Stimulated activated naive CD8-positive, alpha-beta T cell treated with anti-CD3 and anti-CD28 coated beads, Interleukin-15, Interleukin-2, amounts not matched to agents 100 U/mL and 50 U/mL, for 24 hours (primary cell): ENCODE measurements at regions not wholly inside any gene's neighbourhood (a gene's known extent, or its start where the extent isn't known, plus 50 kb on each side); places are given as distances from the start of the nearest gene placed in this dataset.

Experiments used
- ATAC-seq: fragments of 150-1000 bp; cut with Tn5 transposase; one replicate; pipeline ENCODE4 v1.10.0; 2021
- DNase-seq: peaks from one replicate; pipeline ENCODE4 v3.0.0; 2021

DNA sequence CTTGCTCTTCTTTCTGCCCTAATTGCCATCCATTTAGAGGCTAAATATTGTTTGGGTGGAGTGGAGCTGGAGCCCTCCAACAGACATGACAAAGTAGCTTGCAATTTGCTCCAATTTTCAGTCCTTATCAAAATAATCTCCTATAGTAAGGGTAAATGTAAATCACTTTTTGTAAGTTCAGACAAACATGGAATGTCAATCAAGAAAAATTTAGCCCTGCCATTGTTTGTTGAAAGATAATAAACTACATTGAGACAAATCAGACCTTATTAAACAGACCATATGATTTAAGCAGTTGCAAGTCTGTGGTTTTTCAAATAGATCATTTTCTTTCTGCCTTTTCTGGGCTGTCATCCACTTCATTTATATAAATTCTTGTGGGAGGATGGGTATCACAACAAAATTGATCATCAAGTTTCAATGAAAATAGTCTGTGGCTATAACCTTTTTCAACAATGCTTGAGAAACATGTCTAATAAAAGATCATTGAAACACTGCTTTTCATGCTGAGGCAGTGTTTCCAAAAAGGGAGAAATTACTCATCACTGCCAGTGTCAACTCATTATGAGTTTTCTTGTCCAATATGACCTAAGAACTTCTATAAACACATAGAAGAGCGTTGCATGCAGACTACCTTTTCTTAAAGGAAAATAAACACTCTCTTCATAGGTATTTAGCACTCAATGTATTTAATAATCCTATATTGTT is 1152.0 kb upstream of the B3GALT2 start:
- DNase-seq, result peak; percentile 6
- peak; percentile 72 for ATAC-seq

DNA sequence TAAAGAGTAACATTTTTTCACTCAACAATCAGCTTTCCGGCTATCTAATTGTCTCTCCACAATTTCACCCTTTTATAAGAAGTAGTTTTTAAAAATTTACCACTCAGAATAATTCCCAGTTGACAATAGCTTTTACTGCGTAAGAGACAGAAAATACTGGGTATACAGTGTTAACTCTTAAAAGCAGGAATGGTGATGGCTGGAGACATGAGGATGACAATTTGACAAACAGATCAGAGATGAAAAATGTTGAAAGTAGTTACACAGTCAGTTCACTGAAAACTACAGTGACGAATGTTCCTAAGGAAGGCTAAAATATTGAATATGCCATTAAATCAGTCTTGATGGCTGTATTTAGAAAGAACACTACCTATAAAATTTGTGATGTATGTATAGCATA is 1146.8 kb upstream of the B3GALT2 start:
- DNase-seq, result no peak
- ATAC-seq, result no peak

DNA sequence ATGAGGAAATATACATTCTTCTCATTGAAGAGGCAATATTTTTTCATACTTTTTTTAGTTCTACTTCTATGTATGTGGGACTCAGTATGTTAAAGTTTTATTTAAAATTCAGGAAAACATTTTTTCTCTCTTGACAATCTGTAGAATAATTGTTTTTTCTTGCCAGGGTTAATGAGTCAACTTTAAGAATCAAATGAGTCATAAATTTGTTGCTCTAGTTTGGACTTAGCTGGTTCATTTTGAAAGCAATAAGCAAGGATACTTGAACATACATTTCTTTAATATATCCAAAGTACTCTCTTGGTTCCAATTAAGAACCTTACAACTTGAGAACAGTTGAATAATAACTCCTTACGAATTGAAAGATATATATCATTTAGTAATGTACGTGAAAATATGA is 1145.3 kb upstream of the B3GALT2 start:
- no peak for DNase-seq
- no peak for ATAC-seq

DNA sequence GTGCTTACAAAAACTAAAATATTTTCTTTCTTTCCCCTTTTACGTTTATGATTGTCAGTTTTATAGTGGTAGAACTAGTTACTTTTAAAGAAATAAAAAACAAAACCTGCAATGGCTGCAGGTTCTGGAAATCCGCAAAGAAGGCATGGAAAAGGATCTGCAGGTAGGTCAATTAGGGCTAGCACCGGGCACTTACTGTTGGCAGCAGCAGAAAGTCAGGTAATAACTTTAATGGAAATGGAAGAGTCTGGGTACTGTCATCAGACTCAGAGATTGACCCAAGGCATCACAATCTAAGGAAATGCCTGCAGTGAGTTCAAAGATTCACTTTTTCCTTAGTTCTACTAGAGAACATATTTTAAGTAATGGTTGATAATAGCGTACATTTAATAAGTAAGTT is 1136.3 kb upstream of the B3GALT2 start:
- no peak for ATAC-seq
- no peak for DNase-seq

DNA sequence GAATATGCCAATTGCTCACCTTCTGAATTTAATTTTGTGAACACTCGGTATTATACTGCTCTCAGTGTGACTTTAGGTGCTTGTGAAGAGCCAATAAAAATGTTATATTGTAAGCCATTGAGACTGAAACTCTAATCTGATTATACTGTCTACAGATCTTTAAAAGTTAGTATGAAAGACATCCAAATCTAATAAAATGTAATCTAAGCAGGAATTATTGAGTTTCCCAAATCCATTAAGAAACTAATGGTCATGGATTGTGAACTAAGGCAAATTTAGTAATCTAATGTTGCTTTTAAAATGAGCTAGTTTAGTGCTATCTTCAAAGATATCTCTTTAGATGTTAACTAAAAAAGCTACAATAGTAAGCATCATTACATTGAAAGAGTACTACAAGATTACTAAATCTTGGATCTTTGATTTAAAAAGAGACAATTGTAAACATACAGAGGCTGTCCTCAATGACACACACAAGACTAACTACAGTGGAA is 1132.4 kb upstream of the B3GALT2 start:
- DNase-seq (no peak), ATAC-seq (no peak)

DNA sequence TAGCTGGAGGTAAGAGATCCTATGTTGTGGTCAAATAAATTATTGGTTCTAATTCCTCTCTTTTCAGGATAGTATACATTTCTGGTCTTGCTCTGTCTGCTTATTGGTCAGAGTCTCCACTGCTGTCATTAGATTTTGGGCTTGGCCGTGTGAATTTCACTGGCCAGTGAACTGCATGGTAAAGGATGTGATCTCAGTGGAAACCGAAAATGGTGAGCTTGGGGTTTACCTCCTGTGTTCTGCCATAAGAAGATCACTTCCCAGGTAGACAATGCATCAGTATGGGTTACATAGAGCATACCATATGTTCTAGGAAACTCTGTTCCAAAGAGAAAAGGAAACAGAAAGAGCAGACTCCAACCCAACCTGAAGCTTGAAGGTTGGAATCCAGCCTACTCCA is 1123.3 kb upstream of the B3GALT2 start:
- no peak for DNase-seq
- no peak for ATAC-seq

DNA sequence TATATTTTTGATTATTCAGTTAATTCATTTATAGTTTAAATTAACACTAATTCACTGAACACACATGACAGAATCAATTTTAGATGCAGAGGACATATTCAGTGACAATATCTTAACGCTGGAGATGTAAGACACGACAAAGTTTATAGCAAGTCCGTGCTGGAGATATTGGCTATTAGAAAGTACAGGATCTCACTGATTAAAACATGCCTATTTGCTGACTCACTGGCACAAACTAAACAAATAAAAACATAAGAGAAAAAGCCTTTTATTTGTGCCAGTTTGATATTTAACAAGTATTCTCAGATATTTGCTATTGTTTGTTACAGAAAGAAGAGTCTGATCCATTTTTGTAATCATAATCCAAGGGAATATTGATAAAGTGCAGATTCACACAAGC is 1122.9 kb upstream of the B3GALT2 start:
- ATAC-seq, result no peak

DNA sequence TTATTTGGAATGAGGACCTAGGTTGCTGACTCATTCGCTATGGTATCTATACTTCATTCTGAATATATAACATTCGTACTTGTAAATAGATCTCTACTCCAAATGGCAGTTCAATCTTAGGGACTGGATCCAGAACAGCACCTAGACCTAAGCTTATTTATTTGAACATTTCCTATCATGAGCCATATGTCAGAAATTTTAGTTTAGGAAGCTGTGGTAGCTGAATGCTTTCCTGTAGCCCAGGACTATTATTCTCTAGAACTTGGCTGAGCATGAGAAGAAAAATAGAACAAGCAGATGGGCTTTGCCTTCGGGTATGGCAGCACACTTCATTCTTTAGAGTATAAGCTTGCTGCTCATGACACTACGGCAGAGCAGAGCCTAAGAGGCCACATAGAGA is 1114.4 kb upstream of the B3GALT2 start:
- DNase-seq (no peak), ATAC-seq (no peak)

More for the DNA sequence above, 1122.9 kb upstream of the B3GALT2 start:
- no peak for DNase-seq

DNA sequence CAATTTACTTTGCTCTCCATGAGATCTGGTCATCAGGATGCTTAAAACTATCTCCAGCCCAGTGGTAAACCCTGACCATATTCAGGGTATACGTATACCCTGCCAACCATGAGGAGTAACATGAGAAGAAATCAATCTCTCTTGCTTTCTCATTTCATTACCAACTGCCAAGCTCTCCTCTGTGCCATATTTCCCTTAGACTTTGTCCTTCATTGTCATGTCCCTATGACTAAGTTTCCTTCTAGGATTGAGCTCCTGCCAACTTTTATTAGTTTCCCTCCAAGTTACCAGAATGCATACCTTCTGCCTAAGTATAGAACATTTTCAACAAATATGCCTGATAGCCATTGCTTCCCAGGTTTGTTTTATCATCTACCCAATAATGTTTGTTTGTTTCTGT is 1113.9 kb upstream of the B3GALT2 start:
- ATAC-seq, result no peak
- no peak for DNase-seq

DNA sequence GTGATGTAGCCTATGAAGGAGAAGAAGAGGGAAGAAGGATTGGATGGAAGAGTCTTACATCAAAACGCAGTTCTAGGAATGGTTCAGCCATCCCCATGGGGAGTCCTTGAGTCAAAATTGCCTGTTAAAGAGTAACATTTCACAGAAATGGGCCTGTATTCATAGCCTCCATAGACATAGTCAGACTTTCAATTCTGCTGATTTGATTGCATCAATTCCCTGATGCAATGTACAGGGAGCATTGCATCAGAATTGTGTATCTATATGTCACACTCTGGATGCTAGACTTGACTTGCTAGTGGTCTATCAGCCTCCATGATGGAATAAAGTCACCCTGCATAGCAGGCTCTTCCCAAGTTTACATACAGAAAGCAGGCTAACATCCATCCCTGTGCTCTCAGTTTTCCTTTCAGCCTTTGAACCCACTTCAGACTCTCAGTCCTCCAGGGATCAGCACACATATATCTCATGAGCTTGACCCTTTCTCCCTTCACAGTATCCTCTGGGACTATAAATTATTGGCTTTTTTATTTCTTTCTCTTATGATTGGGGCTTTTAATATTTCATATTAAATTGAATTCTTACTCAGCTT is 1111.7 kb upstream of the B3GALT2 start:
- ATAC-seq, result peak; percentile 8

DNA sequence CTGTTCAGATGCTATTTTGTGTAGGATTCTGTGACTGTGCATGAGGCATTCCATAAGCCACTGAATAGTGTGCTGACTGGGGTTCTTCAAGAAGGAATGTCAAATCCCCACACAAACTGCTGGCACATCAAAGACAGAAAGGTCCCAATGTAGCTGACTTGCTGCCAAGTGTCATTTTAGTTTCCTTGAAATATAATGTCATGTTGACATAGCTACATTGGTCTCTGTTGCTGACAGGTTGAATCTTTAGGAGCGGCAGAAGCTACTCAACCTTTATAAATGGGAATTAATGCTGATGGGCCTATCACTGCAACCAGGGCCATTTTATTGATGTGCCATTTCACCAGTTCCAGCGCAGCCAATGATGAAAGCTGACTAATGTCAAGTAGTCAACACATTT is 1110.7 kb upstream of the B3GALT2 start:
- DNase-seq, result no peak
- ATAC-seq, result no peak

More for the DNA sequence above, 1111.7 kb upstream of the B3GALT2 start:
- no peak for DNase-seq

DNA sequence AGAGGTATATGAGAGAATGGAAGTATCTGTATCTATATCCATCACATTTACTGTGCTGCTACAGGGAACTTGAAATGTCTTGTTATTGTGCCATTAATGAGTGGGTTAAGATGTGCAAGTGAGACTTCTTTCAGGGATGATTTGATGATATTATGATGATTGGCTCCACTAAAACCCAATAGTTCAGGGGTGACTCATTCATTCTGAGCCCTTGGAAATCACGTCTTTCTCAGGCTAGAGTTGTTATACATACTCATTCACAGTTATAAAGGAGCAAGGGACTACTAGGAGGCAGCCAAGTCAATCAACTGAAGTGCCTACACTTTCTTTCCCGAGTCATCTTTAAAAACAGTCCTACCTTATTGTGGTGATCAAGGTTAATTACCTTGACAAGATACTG is 1109.8 kb upstream of the B3GALT2 start:
- ATAC-seq, result no peak
- DNase-seq, result no peak

DNA sequence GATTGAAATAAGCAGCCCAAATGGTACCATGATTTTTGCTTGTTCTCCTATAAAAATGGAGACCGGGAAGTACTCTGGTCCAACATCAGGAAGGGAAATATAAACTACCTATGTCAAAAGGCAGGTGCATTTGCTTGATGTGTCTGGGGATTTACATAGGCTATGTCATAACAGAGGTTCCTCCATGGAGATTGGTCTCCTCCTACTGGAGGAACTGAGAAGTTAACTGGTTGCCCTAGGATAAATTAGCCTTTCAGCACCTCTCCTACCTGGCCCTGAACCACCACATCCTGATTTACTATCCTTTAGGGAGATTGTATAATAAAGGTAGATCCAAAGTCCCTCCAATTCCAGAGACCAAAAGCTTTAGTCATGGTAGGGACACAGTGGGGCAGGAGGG is 1109.3 kb upstream of the B3GALT2 start:
- DNase-seq, result no peak
- peak; percentile 83 for ATAC-seq

DNA sequence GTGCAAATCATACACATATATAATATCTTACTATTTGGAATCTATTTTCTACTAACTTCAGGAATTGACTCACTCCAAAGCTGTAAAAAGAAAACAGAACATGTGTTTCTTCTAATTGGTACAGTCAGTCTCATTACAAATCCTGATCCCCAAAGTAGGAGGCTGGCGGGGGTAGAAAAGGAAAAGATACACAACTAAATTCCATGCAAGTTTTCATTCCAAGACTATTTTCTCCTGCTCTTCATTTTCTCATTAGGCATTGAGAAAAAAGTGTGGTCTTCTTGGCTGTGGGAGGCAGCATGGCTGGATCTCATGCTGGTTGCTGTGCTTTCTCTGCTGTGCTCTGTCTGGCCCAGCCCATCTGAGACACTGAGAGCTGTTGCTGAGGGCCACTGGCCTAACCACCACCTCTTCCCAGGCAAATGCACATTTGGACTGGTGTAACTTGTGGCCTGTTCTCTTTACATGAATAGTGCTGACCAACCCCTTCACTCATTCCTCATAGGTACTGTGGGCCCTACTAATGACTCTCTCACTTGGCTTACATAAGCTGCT is 1107.5 kb upstream of the B3GALT2 start:
- DNase-seq (no peak), ATAC-seq (no peak)

DNA sequence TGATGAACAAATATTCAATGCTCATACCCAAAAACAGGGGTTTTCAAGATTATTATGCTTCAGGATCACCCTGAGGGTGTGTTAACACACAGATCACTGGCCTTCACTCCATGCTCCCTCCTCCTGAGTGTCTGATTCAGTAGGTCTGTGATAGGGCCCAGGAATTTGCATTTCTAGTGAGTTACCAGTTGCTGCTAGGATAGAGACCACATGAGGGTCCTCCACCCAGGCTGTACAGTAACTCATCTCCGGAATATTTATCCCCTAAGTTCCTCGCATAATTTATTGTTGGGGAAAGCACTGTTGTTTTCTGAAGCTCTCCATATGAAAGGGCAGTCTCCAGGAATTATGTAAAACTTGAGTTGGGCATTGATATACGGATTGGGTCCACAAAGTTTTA is 1106.6 kb upstream of the B3GALT2 start:
- ATAC-seq (no peak), DNase-seq (no peak)

DNA sequence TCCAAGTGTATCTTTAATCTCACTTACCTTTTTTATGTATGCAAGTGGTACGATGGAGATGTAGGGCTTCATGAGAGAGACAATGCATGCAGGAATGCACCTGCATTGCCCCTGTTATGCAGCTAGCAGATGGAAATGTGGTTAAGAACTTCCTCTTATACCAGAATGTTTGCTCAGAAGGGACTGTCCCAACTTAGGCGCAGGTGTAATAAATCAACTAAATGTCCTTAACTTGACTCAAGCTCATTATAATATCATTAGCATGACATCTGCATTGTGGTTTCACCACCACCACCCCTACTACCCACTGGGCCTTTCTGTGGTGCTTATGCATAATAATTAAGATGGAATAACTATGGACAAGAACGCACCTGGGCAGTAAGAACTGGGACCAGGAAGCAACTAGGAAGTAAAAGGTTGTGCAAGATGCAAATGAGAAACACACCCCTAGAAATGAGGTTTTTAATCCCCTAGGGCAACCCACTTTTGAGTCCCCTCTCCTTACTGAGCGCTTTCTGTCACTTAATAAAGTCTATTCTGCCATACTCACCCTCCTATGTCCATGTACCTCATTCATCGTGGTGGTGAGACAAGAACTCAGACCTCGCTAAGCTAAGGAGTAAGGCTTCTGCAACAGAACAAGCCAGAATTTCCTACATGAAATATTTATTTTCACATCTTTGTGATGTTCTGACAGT is 1103.3 kb upstream of the B3GALT2 start:
- peak; percentile 43 for DNase-seq
- ATAC-seq, result peak; percentile 93

DNA sequence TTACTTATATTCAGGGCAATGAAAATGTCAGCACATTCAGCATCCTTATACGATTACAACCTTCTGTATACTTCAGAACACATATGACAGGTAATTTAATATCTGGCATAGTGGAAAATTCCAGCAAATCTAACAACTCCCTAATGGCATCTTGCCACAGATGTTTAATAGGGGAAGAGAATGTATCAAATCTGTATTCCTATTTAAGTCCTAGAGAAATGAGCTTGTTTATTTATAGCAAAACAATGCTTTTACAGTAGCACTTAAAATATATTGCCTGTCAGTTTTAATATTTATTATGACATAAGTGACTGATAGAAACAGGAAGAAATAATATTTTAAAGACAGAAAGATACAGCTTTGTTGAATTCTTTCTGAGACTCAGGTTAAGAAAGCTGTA is 1101.8 kb upstream of the B3GALT2 start:
- DNase-seq, result no peak
- no peak for ATAC-seq

DNA sequence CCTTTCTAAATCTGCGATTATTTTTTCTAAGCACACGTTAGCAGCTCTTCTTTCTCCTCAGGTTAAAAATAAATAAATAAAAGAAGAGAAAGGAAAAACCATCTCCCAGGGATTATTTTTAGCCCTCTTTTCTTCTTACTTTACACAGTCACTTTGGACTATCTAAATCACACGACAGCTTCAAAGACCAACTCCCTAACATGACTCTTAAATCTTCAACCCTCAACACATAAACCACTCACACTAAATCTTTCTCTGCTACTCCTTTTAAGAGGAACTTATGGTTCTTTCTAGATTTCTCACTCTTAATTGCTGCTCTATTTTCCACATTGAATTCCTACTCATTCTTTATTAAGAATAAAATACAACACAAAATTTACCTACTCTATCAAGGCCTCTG is 1095.0 kb upstream of the B3GALT2 start:
- ATAC-seq, result no peak

DNA sequence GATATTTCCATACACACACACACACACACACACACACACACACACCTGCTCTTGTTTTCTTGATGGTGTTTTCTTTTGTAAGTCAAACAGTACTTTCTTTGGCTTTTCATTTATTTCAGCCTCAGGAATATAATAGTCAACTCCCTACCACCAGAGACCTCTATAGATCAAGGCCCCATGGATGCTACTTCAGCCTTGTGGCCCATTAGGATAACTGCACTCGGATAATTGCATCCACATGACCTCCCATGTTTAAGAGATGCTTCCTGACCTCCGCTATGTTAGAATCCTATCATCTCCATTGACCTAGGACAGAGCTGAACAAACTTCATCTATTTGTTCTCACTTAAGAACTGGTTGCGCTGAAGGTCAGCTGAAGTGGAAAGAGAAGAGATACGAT is 1094.0 kb upstream of the B3GALT2 start:
- no peak for DNase-seq
- no peak for ATAC-seq

More for the DNA sequence above, 1095.0 kb upstream of the B3GALT2 start:
- no peak for DNase-seq

DNA sequence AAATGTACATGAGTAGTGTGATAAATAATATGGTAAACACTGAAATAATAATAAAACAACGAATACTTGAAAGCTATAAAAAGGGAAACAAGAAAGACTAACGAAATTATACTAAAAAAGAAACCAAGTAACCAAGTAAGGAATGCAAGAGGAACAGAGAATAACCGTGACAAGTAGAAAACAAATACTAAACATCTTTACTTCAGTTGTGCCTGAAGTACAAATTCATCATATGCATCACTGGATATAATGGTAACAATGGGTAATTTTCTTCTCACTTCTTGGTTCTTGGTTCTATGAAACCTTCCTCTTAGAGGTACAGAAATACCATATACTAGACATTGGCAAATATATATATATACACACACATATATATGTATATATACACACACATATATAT is 1093.6 kb upstream of the B3GALT2 start:
- ATAC-seq (no peak), DNase-seq (no peak)

DNA sequence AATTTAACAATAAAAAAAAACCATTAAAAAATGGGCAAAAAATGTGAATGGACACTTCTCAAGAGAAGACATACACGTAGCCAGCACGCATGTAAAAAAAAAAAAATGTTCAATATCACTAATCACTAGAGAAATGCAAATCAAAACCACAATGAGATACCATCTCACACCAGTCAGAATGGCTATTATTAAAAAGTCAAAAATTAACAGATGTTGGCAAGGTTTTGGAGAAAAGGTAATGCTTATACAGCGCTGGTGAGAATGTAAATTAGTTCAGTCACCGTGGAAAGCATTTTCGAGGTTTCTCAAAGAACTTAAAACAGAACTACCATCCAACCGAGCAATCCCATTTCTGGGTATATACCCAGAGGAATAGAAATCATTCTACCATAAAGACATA is 1091.5 kb upstream of the B3GALT2 start:
- ATAC-seq, result no peak

DNA sequence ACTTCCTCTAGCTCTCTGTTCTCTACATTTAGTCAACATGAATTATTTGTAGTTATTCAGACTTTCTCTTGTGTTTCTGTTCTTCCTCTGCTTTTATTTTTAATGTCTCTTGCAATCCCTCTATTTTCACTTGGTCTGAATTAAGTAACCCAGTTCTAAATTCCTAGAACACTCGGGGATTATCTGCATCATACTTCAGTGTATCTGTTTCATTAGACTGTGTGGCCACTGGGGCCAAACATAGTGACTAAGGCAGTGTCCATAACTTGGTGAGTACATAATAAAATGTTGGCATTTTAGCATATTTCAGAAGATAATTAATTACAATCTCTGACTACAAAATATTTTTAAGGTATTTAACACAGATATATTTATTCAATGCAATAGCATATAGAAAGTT is 1087.2 kb upstream of the B3GALT2 start:
- ATAC-seq (no peak), DNase-seq (no peak)

More for the DNA sequence above, 1091.5 kb upstream of the B3GALT2 start:
- DNase-seq, result no peak

DNA sequence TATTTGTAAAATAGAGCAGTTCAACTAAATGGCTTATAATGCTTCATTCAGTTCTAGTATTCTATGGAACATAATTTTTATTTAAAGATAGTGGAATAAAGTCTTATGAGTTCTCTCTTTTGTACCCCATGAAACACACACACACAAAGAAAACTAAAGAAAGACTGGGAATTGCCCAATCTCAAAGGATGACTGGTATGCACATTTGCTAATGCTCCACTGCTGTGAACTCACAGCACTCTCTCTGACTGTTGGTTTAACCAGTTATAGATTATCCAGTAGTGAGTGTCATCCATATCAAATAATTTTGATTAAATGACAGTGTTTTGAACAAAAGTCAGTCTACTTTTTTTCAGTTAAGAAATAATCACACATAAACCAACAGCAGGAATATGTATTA is 1082.4 kb upstream of the B3GALT2 start:
- DNase-seq (no peak), ATAC-seq (no peak)
